CD14-positive monocyte (primary cell): ENCODE measurements at regions not wholly inside any gene's neighbourhood (a gene's known extent, or its start where the extent isn't known, plus 50 kb on each side); places are given as distances from the start of the nearest gene placed in this dataset.

ENCODE experiments used
- DNase-seq, 3 donors: peaks; one replicate each; pipeline ENCODE4 v3.0.0-alpha.2; 2011 to 2022
- H2AFZ ChIP-seq: 2 replicates; pipeline ENCODE4 v1.6.0; 2012; ENCODE audit warnings: mild to moderate bottlenecking, low read depth, low read length, inconsistent platforms; ENCODE audit not compliant: insufficient read depth, poor library complexity, severe bottlenecking
- H3K27ac ChIP-seq, 2 donors: 1 replicate in 1 of 2; 2 replicates in 1 of 2; pipeline ENCODE4 v1.5.1; 2012 to 2013; ENCODE audit warnings: low read length in 2 of 2, control low read depth in 1 of 2, inconsistent platforms in 1 of 2, low read depth in 1 of 2, mild to moderate bottlenecking in 1 of 2
- H3K27me3 ChIP-seq, 2 donors: one replicate each; pipeline versions ENCODE4 v1.6.0 to v1.6.1; 2011 to 2013; ENCODE audit warnings: low read length in 2 of 2; ENCODE audit not compliant: control insufficient read depth in 2 of 2, insufficient read depth in 2 of 2
- H3K36me3 ChIP-seq, 2 donors: replicated peaks in 1 of 2; 1 replicate in 1 of 2; 2 replicates in 1 of 2; pipeline versions ENCODE4 v1.5.1 to v1.6.1; 2012 to 2013; ENCODE audit warnings: low read length in 2 of 2, control low read depth in 1 of 2, inconsistent platforms in 1 of 2, mild to moderate bottlenecking in 1 of 2; ENCODE audit not compliant: insufficient read depth in 2 of 2, control insufficient read depth in 1 of 2
- H3K4me1 ChIP-seq, 2 donors: 1 replicate in 1 of 2; 2 replicates in 1 of 2; pipeline versions ENCODE4 v1.5.1 to v1.6.1; 2012 to 2013; ENCODE audit warnings: low read length in 2 of 2, control low read depth in 1 of 2, inconsistent platforms in 1 of 2, mild to moderate bottlenecking in 1 of 2, moderate library complexity in 1 of 2; ENCODE audit not compliant: insufficient read depth in 2 of 2, control insufficient read depth in 1 of 2
- H3K4me2 ChIP-seq: replicated peaks from 2 replicates; pipeline ENCODE3; 2012; ENCODE audit warnings: low read length, moderate library complexity, mild to moderate bottlenecking; ENCODE audit not compliant: poor library complexity, severe bottlenecking; ENCODE audit errors: extremely low read depth
- H3K4me3 ChIP-seq, 3 experiments: fragments of 200-600 bp in 1 of 3; sonication (generic) in 1 of 3; replicated peaks in 1 of 3; 1 replicate in 2 of 3; 2 replicates in 1 of 3; pipeline ENCODE4 v1.5.1; 2011 to 2013; ENCODE audit warnings: low read length in 3 of 3, mild to moderate bottlenecking in 3 of 3, control low read depth in 2 of 3, low read depth in 2 of 3, inconsistent platforms in 1 of 3, moderate library complexity in 1 of 3
- H3K79me2 ChIP-seq: 2 replicates; pipeline ENCODE4 v1.6.0; 2012; ENCODE audit warnings: mild to moderate bottlenecking, control low read depth, inconsistent platforms, low read length, moderate library complexity; ENCODE audit not compliant: insufficient read depth
- H3K9ac ChIP-seq: 2 replicates; pipeline ENCODE4 v1.6.0; 2017; ENCODE audit warnings: low read length, mild to moderate bottlenecking; ENCODE audit not compliant: insufficient read depth, poor library complexity, severe bottlenecking
- H3K9me3 ChIP-seq, 2 donors: replicated peaks in 1 of 2; 1 replicate in 1 of 2; 2 replicates in 1 of 2; pipeline versions ENCODE4 v1.5.1 to v1.6.1; 2012 to 2013; ENCODE audit warnings: low read length in 2 of 2, control low read depth in 1 of 2; ENCODE audit not compliant: control insufficient read depth in 1 of 2, insufficient read depth in 1 of 2
- H4K20me1 ChIP-seq: 2 replicates; pipeline ENCODE4 v1.6.0; 2012; ENCODE audit warnings: mild to moderate bottlenecking, low read length, control low read depth, moderate library complexity; ENCODE audit not compliant: insufficient read depth
- H3K27ac Mint-ChIP-seq, 7 donors: one replicate each; pipeline ENCODE4 v1.8.0; 2020; ENCODE audit warnings: mild to moderate bottlenecking in 7 of 7, mixed read lengths in 7 of 7, moderate library complexity in 6 of 7, inconsistent platforms in 2 of 7
- H3K27me3 Mint-ChIP-seq, 3 donors: one replicate each; pipeline ENCODE4 v1.8.0; 2021 to 2022; ENCODE audit warnings: low read depth in 3 of 3, mild to moderate bottlenecking in 3 of 3, mixed read lengths in 3 of 3, moderate library complexity in 3 of 3, inconsistent platforms in 1 of 3
- H3K36me3 Mint-ChIP-seq, 2 donors: one replicate each; pipeline ENCODE4 v1.8.0; 2020; ENCODE audit warnings: mixed read lengths in 2 of 2, inconsistent platforms in 1 of 2, mild to moderate bottlenecking in 1 of 2
- H3K4me1 Mint-ChIP-seq: one replicate; pipeline ENCODE4 v1.8.0; 2020; ENCODE audit warnings: mild to moderate bottlenecking, mixed read lengths
- H3K4me3 Mint-ChIP-seq, 2 donors: one replicate each; pipeline ENCODE4 v1.8.0; 2020; ENCODE audit warnings: mild to moderate bottlenecking in 2 of 2, mixed read lengths in 2 of 2, moderate library complexity in 1 of 2
- H3K9me3 Mint-ChIP-seq, 7 donors: one replicate each; pipeline ENCODE4 v1.8.0; 2020 to 2022; ENCODE audit warnings: mixed read lengths in 7 of 7, mild to moderate bottlenecking in 6 of 7, moderate library complexity in 6 of 7, inconsistent platforms in 2 of 7
- CTCF ChIP-seq: fragments of 200-600 bp; IDR thresholded peaks from one replicate; pipeline ENCODE4 v1.8.0; 2022; ENCODE audit warnings: antibody characterized with exemption, mild to moderate bottlenecking
- WGBS: methylation state at CpG from one replicate; pipeline ENCODE4 v1.1.5; 2013; ENCODE audit warnings: missing lambda C conversion rate; ENCODE audit not compliant: insufficient coverage; 5-methylcytosine and 5-hydroxymethylcytosine counted together
- intact Hi-C, 2 donors: fragments of 100-400 bp; cut with micrococcal nuclease; formaldehyde crosslinking; loops; one replicate each; pipeline versions ENCODE4 v1.15.0 to v1.15.1; 2023

- intact Hi-C loops, result no loop called here
- Mint-ChIP-seq H3K27me3 (no peaks in the 10 kb centered on the region), H3K4me1 (no peaks in the 10 kb centered on the region), H3K36me3 (no peaks in the 10 kb centered on the region), H3K4me3 (no peak overlapping the region), H3K9me3 (no peaks in the 10 kb centered on the region), H3K27ac (no peak overlapping the region)
- no peaks in the 10 kb centered on the region for H3K4me1 ChIP-seq
- no peaks in the 10 kb centered on the region for H3K9me3 ChIP-seq
- no peak overlapping the region for H3K4me2 ChIP-seq
- no peaks in the 10 kb centered on the region for H3K79me2 ChIP-seq
- H3K27me3 ChIP-seq, result no peaks in the 10 kb centered on the region
- no peak for TF ChIP-seq CTCF
- H3K4me3 ChIP-seq, result no peak overlapping the region
- H3K36me3 ChIP-seq, result no peaks in the 10 kb centered on the region
- no peak overlapping the region for H3K9ac ChIP-seq
- WGBS, result no CpG with 5 or more reads among the region's 2 CpGs
- no peak overlapping the region for H3K27ac ChIP-seq
- no peak for DNase-seq
- no peaks in the 10 kb centered on the region for H4K20me1 ChIP-seq
- H2AFZ ChIP-seq, result no peak overlapping the region
Observed at GRCh38 chr18:29160170-29160569, 983.2 kb upstream of the CDH2 start.

- DNase-seq, result no peak
- H3K4me1 Mint-ChIP-seq, result peaks cover 3% of the 10 kb centered on the region
- no peak overlapping the region for H2AFZ ChIP-seq
- no peak overlapping the region for H3K27ac Mint-ChIP-seq
- no peak overlapping the region for H3K4me3 Mint-ChIP-seq
- TF ChIP-seq CTCF, result no peak
- no peaks in the 10 kb centered on the region for H3K36me3 ChIP-seq
- H4K20me1 ChIP-seq, result no peaks in the 10 kb centered on the region
- no peaks in the 10 kb centered on the region for H3K79me2 ChIP-seq
- WGBS, result no CpG with 5 or more reads among the region's 4 CpGs
- H3K9ac ChIP-seq, result no peak overlapping the region
- H3K36me3 Mint-ChIP-seq, result no peaks in the 10 kb centered on the region
- H3K9me3 ChIP-seq, result no peaks in the 10 kb centered on the region
- H3K27me3 Mint-ChIP-seq, result peaks cover 0 to 3% (median 0%) of the 10 kb centered on the region in 3 donors
- peaks cover 0 to 3% of the 10 kb centered on the region in 2 donors for H3K4me1 ChIP-seq
- H3K4me3 ChIP-seq, result no peak overlapping the region
- no peak overlapping the region for H3K27ac ChIP-seq
- no peak overlapping the region for H3K4me2 ChIP-seq
- H3K9me3 Mint-ChIP-seq, result peaks cover 0 to 3% (median 0%) of the 10 kb centered on the region in 7 donors
- intact Hi-C loops, result no loop called here
- H3K27me3 ChIP-seq, result no peaks in the 10 kb centered on the region
Observed at GRCh38 chr18:29157905-29158304, 981.0 kb upstream of the CDH2 start.
